OCI-LY3 (cell line): ENCODE measurements at regions not wholly inside any gene's neighbourhood (a gene's known extent, or its start where the extent isn't known, plus 50 kb on each side); places are given as distances from the start of the nearest gene placed in this dataset.

Experiments
- CTCF ChIP-seq: fragments of 200-600, 300-600 bp; sonication (generic); IDR thresholded peaks from 2 replicates; pipeline ENCODE4 v1.5.1; 2014; ENCODE audit warnings: antibody characterized with exemption, low read length, low read depth
- EZH2phosphoT487 ChIP-seq: fragments of 200-600 bp; shearing (Covaris generic); IDR thresholded peaks from 2 replicates; pipeline ENCODE4 v1.6.1; 2018; ENCODE audit warnings: antibody characterized with exemption, mixed run types, low read depth

- no peak for TF ChIP-seq CTCF
- no peak for TF ChIP-seq EZH2phosphoT487
Observed at GRCh38 chr19:30668521-30669155, 296.5 kb downstream of the ZNF536 start.
